ENCODE measurements at regions not wholly inside any gene's neighbourhood (a gene's known extent, or its start where the extent isn't known, plus 50 kb on each side); places are given as distances from the start of the nearest gene placed in this dataset.
A peak's percentile ranks its signal among the peaks of the same experiment; 100 is the strongest.

- DNase-seq, result no peak
Observed at GRCh38 chr2:134133622-134134312, 120.1 kb upstream of the MGAT5 start.

- no peak for DNase-seq
Observed at GRCh38 chr2:134134313-134134706, 119.6 kb upstream of the MGAT5 start.

- DNase-seq, result no peak
Observed at GRCh38 chr2:134134827-134135226, 119.0 kb upstream of the MGAT5 start.

GRCh38 chr2:134135793-134136192 lies 118.1 kb upstream of the MGAT5 start:
- no peak for DNase-seq

- no peak for DNase-seq
Observed at GRCh38 chr2:134136731-134137130, 117.1 kb upstream of the MGAT5 start.

GRCh38 chr2:134137182-134137611 lies 116.7 kb upstream of the MGAT5 start:
- peak; percentile 6 for DNase-seq

- DNase-seq, result no peak
Observed at GRCh38 chr2:134138115-134138514, 115.8 kb upstream of the MGAT5 start.

GRCh38 chr2:134139611-134140010 lies 114.3 kb upstream of the MGAT5 start:
- no peak for DNase-seq

GRCh38 chr2:134140251-134140661 lies 113.6 kb upstream of the MGAT5 start:
- no peak for DNase-seq

- no peak for DNase-seq
Observed at GRCh38 chr2:134141598-134142340, 112.1 kb upstream of the MGAT5 start.

GRCh38 chr2:134142341-134142738 lies 111.5 kb upstream of the MGAT5 start:
- DNase-seq, result no peak

GRCh38 chr2:134142903-134143302 lies 111.0 kb upstream of the MGAT5 start:
- no peak for DNase-seq

GRCh38 chr2:134143568-134143967 lies 110.3 kb upstream of the MGAT5 start:
- DNase-seq, result no peak

GRCh38 chr2:134144081-134144596 lies 109.7 kb upstream of the MGAT5 start:
- no peak for DNase-seq

GRCh38 chr2:134144651-134145050 lies 109.2 kb upstream of the MGAT5 start:
- no peak for DNase-seq

GRCh38 chr2:134145519-134145918 lies 108.4 kb upstream of the MGAT5 start:
- DNase-seq, result no peak

GRCh38 chr2:134146161-134146560 lies 107.7 kb upstream of the MGAT5 start:
- DNase-seq, result no peak

- DNase-seq, result no peak
Observed at GRCh38 chr2:134146620-134147019, 107.3 kb upstream of the MGAT5 start.

GRCh38 chr2:134148172-134148571 lies 105.7 kb upstream of the MGAT5 start:
- no peak for DNase-seq

- DNase-seq, result no peak
Observed at GRCh38 chr2:134148843-134149472, 104.9 kb upstream of the MGAT5 start.

GRCh38 chr2:134149904-134150303 lies 104.0 kb upstream of the MGAT5 start:
- no peak for DNase-seq

GRCh38 chr2:134150760-134151159 lies 103.1 kb upstream of the MGAT5 start:
- DNase-seq, result no peak

- no peak for DNase-seq
Observed at GRCh38 chr2:134152045-134153010, 101.5 kb upstream of the MGAT5 start.

Data from activated CD4-positive, alpha-beta T cell treated with anti-CD3 and anti-CD28 coated beads, Interleukin-10, Interleukin-2, amounts not matched to agents 100 ng/mL and 50 ng/mL, durations not matched to agents 16 hours and 8 hours (primary cell).